ENCODE measurements at regions not wholly inside any gene's neighbourhood (a gene's known extent, or its start where the extent isn't known, plus 50 kb on each side); places are given as distances from the start of the nearest gene placed in this dataset.

- TF ChIP-seq CTCF (IDR thresholded peaks at IDR 0.05) (no peak), POLR2A (IDR thresholded peaks at IDR 0.05) (no peak)
These were observed 144.8 kb upstream of the CPEB2 start for GRCh38 chr4:14857475-14857874.
